NB4 (cell line): ENCODE measurements at regions not wholly inside any gene's neighbourhood (a gene's known extent, or its start where the extent isn't known, plus 50 kb on each side); places are given as distances from the start of the nearest gene placed in this dataset.

Source experiments
- DNase-seq: peaks from one replicate; pipeline ENCODE4 v3.0.0; 2010; ENCODE audit warnings: low read depth
- H3K4me3 ChIP-seq: one replicate; pipeline ENCODE4 v1.5.1; 2011; ENCODE audit warnings: mild to moderate bottlenecking, low read depth, low read length, moderate library complexity
- MYC ChIP-seq: IDR thresholded peaks from 2 replicates; pipeline ENCODE4 v1.6.1; 2011; ENCODE audit warnings: low read depth, low read length
- POLR2A ChIP-seq: IDR thresholded peaks from 2 replicates; pipeline ENCODE4 v1.6.1; 2011; ENCODE audit warnings: mild to moderate bottlenecking; ENCODE audit not compliant: insufficient read length; ENCODE audit errors: extremely low read depth
- TF ChIP-seq, protein P1 (sequence below): IDR thresholded peaks from one replicate; pipeline ENCODE4 v1.5.1; 2012; ENCODE audit warnings: low read depth, low read length
- TF ChIP-seq, protein P2 (sequence below): IDR thresholded peaks from 2 replicates; pipeline ENCODE4 v1.6.1; 2011; ENCODE audit warnings: low read depth, low read length

DNA sequence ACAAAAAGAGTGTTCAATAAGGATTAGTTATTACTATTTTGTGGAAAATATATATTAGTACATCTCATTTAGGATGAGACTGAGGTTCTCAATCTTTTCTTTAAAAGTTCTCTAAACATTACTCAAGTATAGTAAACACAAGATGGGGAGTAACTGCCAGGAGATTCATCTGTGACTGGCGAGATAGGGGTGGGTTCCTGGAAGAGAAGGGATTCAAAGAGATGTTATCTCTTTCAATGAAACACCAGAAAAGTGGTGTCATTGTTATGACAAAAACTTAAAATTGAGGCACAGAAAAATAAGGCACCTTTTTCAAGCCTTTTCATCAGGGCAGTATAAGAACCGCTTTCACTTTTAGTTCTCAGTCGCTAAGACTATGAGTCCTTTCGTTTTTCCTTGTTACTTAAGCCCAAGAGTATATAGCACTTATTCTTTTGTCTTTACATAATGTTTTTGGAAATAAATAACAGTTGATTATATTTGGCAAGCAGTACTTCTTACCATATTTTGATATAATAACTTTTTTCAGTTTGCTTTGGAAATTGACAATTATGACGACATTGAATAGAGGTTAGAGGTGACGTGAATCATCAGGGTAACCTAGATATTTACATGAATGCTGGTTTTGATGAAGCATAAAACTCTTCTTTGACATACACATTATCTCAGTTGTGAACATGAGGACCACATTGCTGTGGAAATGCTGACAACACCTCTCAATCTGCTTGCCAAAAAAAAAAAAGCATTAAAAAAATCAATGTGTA lies 393.9 kb upstream of the TCF4 start:
- DNase-seq = no peak
- TF ChIP-seq, protein P1, sequence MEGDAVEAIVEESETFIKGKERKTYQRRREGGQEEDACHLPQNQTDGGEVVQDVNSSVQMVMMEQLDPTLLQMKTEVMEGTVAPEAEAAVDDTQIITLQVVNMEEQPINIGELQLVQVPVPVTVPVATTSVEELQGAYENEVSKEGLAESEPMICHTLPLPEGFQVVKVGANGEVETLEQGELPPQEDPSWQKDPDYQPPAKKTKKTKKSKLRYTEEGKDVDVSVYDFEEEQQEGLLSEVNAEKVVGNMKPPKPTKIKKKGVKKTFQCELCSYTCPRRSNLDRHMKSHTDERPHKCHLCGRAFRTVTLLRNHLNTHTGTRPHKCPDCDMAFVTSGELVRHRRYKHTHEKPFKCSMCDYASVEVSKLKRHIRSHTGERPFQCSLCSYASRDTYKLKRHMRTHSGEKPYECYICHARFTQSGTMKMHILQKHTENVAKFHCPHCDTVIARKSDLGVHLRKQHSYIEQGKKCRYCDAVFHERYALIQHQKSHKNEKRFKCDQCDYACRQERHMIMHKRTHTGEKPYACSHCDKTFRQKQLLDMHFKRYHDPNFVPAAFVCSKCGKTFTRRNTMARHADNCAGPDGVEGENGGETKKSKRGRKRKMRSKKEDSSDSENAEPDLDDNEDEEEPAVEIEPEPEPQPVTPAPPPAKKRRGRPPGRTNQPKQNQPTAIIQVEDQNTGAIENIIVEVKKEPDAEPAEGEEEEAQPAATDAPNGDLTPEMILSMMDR = no peak
- TF ChIP-seq POLR2A = no peak
- no peak for TF ChIP-seq MYC
- TF ChIP-seq, protein P2, sequence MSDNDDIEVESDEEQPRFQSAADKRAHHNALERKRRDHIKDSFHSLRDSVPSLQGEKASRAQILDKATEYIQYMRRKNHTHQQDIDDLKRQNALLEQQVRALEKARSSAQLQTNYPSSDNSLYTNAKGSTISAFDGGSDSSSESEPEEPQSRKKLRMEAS = no peak
- H3K4me3 ChIP-seq = no peak overlapping the region

DNA sequence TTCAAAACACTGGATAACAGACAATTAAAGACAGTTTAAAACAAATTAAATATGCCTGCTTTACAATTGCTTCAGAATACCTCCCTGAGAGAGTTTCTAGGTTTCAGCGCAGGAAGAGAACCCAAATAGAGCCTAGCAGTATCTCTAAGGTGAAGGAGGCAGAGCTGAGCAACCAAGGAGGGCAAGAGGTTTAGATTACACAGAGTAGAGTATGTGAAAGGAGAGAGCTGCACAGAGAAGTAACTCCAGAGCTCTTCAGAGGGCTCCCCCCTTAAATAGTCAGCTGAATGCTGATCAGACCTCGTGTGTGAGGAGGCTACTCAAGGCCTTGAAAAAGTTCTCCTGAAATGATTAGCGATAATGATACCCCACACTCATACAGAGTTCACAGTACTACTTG lies 386.5 kb upstream of the TCF4 start:
- DNase-seq = no peak
- TF ChIP-seq POLR2A = no peak
- no peak for TF ChIP-seq MYC
- TF ChIP-seq, protein P1 = no peak
- TF ChIP-seq, protein P2 = no peak
- no peak overlapping the region for H3K4me3 ChIP-seq

DNA sequence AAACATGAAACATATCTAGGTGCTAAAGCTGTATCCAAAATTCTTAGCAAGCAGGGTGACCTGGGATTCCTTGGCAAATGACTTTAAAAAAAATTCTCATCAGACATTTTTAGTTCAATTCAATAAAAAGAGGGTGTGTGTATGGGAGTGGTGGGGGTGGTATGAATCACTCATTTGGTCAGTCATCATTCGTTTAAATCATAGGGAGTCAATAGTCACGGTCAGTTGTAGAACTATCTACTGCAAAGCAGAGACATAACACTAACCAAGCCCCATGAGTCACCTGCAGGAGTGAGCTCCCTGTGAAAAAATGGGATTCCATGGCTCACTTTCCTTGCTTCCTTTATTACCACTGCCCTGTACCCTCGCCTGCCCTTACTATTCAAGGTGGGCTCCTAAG lies 380.6 kb upstream of the TCF4 start:
- TF ChIP-seq MYC (no peak), POLR2A (no peak)
- TF ChIP-seq, protein P1 = no peak
- TF ChIP-seq, protein P2 = no peak
- H3K4me3 ChIP-seq = no peak overlapping the region
- no peak for DNase-seq

DNA sequence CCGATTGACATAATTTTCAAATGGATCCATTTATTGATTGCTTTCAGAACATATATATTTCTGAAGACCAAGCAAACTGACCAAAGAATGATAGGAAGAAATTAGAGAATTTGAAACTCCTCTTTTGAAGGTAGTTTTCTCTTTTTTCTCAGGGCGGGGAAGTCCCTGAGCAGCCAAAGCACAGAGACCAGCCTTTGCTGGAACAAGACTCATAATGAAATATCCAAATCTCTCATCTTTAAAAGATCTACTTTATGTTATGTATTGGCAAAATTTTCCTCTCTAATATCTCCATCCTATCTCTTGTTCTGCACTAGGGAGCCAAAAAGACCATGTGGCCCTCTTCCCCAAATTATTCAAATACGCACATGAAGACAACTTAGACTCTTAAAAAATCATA lies 379.0 kb upstream of the TCF4 start:
- H3K4me3 ChIP-seq = no peak overlapping the region
- TF ChIP-seq MYC = no peak
- no peak for TF ChIP-seq POLR2A
- TF ChIP-seq, protein P1 = no peak
- TF ChIP-seq, protein P2 = no peak
- no peak for DNase-seq

DNA sequence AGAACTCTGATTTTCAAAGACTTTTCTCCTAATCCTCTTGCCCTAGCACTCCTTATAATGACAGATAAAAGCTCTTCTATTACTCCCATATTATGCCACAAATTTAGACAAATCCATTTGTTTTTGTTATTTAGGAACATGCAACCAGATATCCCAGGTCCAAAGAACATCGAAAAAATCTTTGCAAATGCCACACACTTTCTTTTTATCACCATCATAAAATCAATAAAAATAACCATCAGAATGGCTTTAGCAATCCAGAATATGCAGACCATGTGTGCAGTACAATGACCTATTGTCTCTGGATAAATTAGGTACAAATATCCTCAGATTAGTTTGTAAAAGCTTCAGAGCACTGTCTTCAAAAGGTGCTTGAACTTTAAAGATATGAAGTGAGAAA lies 376.2 kb upstream of the TCF4 start:
- TF ChIP-seq, protein P1 = no peak
- TF ChIP-seq MYC = no peak
- TF ChIP-seq POLR2A = no peak
- TF ChIP-seq, protein P2 = no peak
- H3K4me3 ChIP-seq = no peak overlapping the region
- no peak for DNase-seq
